Activated CD8-positive, alpha-beta T cell treated with anti-CD3 and anti-CD28 coated beads for 36 hours (primary cell): ENCODE measurements at regions not wholly inside any gene's neighbourhood (a gene's known extent, or its start where the extent isn't known, plus 50 kb on each side); places are given as distances from the start of the nearest gene placed in this dataset.

Experiments used
- ATAC-seq: fragments of 200-7000 bp; cut with Tn5 transposase; one replicate; pipeline ENCODE4 v1.10.0; 2021; ENCODE audit warnings: mild to moderate bottlenecking, moderate library complexity
- CTCF ChIA-PET: fragments of 350-600 bp; sonication (Branson Sonifier 250); formaldehyde crosslinking; loops from one replicate; lab custom pipeline; 2021; ENCODE audit warnings: antibody characterized with exemption; lab: Charles Lee
- POLR2A ChIA-PET: fragments of 350-600 bp; sonication (Branson Sonifier 250); formaldehyde crosslinking; loops from one replicate; lab custom pipeline; 2021; ENCODE audit warnings: antibody characterized with exemption; lab: Charles Lee
- DNase-seq: peaks from one replicate; pipeline ENCODE4 v3.0.0-alpha.2; 2020
- H3K27ac Mint-ChIP-seq: one replicate; pipeline ENCODE4 v1.8.0; 2021; ENCODE audit warnings: mild to moderate bottlenecking, mixed read lengths
- H3K27me3 Mint-ChIP-seq: one replicate; pipeline ENCODE4 v1.8.0; 2021; ENCODE audit warnings: mixed read lengths
- H3K36me3 Mint-ChIP-seq: one replicate; pipeline ENCODE4 v1.8.0; 2021; ENCODE audit warnings: low read depth, mixed read lengths
- H3K4me1 Mint-ChIP-seq: one replicate; pipeline ENCODE4 v1.8.0; 2021; ENCODE audit warnings: low read depth, mixed read lengths
- H3K4me3 Mint-ChIP-seq: one replicate; pipeline ENCODE4 v1.8.0; 2021; ENCODE audit warnings: mild to moderate bottlenecking, moderate library complexity, mixed read lengths
- H3K9me3 Mint-ChIP-seq: one replicate; pipeline ENCODE4 v1.8.0; 2021; ENCODE audit warnings: mixed read lengths
- intact Hi-C: fragments of 100-400 bp; cut with micrococcal nuclease; formaldehyde crosslinking; loops from one replicate; pipeline ENCODE4 v1.10.0; 2022
- TF ChIP-seq, protein P1 (sequence below): fragments of 200-600 bp; IDR thresholded peaks from one replicate; pipeline ENCODE4 v1.8.0; 2022; ENCODE audit warnings: antibody characterized with exemption, mild to moderate bottlenecking

DNA sequence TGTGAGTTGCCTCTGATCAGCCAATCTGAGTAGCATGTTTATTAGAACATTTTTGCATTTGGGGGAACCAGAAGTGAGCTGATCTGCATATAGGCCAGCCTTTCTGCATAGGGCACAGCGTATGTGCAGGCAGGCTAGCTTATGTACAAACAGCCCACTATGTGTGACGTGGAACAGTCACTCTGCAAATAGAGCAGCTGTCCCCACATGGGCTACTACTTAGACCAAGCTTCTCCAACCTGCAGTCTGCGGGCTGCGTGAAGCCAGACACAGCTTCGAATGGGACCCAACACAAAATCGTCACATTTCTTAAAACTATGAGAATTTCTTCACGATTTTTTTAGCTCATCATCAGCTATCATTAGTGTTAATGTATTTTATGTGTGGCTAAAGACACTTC, 134.1 kb upstream of the FAM20C start:
- no peak for ATAC-seq
- Mint-ChIP-seq H3K4me3 (no peak overlapping the region), H3K4me1 (no peaks in the 10 kb centered on the region), H3K36me3 (no peaks in the 10 kb centered on the region), H3K9me3 (no peaks in the 10 kb centered on the region), H3K27me3 (no peaks in the 10 kb centered on the region), H3K27ac (no peak overlapping the region)
- intact Hi-C loops, result no loop called here
- TF ChIP-seq, protein P1, sequence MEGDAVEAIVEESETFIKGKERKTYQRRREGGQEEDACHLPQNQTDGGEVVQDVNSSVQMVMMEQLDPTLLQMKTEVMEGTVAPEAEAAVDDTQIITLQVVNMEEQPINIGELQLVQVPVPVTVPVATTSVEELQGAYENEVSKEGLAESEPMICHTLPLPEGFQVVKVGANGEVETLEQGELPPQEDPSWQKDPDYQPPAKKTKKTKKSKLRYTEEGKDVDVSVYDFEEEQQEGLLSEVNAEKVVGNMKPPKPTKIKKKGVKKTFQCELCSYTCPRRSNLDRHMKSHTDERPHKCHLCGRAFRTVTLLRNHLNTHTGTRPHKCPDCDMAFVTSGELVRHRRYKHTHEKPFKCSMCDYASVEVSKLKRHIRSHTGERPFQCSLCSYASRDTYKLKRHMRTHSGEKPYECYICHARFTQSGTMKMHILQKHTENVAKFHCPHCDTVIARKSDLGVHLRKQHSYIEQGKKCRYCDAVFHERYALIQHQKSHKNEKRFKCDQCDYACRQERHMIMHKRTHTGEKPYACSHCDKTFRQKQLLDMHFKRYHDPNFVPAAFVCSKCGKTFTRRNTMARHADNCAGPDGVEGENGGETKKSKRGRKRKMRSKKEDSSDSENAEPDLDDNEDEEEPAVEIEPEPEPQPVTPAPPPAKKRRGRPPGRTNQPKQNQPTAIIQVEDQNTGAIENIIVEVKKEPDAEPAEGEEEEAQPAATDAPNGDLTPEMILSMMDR, result no peak
- ChIA-PET CTCF (no interaction called here), POLR2A (no interaction called here)
- DNase-seq, result no peak

DNA sequence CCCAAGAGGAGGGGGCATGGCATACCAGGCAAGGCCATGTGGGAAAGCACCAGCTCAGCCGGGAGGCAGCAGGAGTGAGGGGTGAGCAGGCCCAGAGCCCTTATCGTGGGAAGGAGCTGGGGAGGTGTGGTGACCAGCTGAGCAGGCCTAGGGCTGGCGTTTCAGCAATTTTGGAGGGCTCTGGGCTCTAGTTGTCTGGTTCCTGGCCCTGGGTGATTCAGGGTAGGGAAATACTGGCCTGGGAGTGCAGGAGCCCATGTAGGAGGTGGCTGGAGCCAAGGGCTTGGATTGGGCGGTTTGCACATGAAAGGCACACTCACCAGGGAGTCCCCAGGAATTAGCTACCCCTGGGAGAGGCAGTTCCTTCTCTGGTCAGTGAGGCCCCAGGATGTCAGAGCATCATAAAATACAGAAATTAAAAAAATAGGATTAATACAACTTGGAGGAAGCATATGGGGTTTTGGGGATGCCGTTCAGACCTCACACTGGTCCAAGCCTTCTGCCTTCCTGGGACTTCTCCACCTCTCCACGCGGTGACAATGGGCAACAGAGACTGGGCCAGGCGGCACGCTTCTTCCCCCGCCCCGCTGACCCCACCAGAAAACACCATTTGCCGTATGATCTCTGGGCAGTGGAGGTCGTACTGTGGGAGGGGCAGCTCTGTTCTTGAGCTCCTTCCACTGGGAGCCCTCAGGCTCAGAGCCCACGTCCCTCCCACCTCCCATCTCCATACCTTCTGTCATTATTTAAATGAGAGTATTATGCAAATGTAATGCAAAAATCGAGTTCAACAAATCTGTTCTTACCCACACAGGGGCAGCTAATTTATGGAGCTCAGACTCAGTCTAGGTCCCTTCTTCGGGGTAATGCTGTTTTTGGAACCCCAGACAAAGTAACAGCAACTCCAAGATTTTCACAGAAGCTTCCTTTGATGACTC, 133.0 kb upstream of the FAM20C start:
- CTCF ChIA-PET, result no interaction called here
- Mint-ChIP-seq H3K27me3 (no peaks in the 10 kb centered on the region), H3K4me1 (no peaks in the 10 kb centered on the region), H3K4me3 (no peak overlapping the region), H3K36me3 (no peaks in the 10 kb centered on the region), H3K9me3 (no peaks in the 10 kb centered on the region), H3K27ac (no peak overlapping the region)
- POLR2A ChIA-PET, result no interaction called here
- TF ChIP-seq, protein P1, result no peak
- DNase-seq (no peak), ATAC-seq (no peak)
- intact Hi-C loops, result no loop called here

DNA sequence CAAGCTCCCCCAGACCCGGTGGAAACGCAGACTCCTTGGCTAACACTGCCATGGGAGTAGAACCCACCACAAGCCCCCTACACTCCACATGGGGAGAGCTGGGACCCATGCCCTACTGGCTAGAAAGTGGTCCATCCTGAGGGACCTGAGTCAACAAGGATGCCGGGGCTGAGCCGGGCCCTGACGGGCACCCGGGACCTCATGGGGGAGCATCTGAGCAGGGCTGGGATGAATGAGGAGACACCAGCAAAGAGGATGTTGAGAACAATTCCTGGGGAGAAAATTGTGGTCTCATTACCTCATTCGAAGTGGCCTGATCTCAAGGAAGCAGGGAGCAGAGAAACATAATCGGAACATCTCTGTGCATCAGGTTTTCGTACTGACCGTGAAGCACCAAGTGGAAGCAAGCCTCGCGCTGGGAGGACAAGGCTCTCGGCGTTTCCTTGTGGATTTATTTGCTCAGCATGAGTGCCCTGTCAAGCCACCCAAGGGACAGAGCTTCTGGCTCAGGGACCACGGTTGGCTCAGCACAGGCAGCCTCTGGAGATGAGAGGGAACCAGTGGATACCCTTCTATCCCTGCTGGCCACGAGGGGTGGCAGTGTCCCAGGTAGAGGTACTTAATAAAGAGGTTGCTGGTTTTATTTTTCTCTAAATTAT, 132.2 kb upstream of the FAM20C start:
- ATAC-seq (no peak), DNase-seq (no peak)
- H3K4me3 Mint-ChIP-seq, result no peak overlapping the region
- ChIA-PET POLR2A (no interaction called here), CTCF (no interaction called here)
- H3K27me3 Mint-ChIP-seq, result no peaks in the 10 kb centered on the region
- TF ChIP-seq, protein P1, result no peak
- no peaks in the 10 kb centered on the region for H3K9me3 Mint-ChIP-seq
- no peaks in the 10 kb centered on the region for H3K4me1 Mint-ChIP-seq
- intact Hi-C loops, result no loop called here
- no peak overlapping the region for H3K27ac Mint-ChIP-seq
- H3K36me3 Mint-ChIP-seq, result no peaks in the 10 kb centered on the region

DNA sequence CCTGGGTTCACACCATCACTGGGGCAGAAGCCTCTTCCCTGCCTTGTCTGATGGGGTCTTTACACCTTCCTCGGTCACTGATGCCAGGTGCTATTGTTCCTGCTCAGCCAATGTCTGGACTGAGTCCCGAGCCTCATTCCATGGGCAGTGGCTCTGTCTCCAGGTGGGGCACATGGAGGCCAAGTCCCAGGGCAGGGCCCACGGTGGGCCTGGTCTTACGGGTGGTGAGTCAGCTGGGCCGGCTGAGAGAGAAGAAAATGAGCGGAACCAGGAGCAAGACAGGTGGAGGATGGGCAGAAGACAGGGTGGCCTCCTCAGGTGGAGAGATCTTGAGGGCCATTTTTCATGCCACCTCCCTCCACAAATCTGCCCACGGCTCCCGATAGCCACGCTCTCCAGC, 131.7 kb upstream of the FAM20C start:
- Mint-ChIP-seq H3K36me3 (no peaks in the 10 kb centered on the region), H3K4me1 (no peaks in the 10 kb centered on the region), H3K9me3 (no peaks in the 10 kb centered on the region), H3K4me3 (no peak overlapping the region), H3K27me3 (no peaks in the 10 kb centered on the region), H3K27ac (no peak overlapping the region)
- no peak for DNase-seq
- ATAC-seq, result no peak
- intact Hi-C loops, result no loop called here
- TF ChIP-seq, protein P1, result no peak
- ChIA-PET CTCF (interaction anchor here (1.5 kb wide), 1 partner anchor 15 kb away, joined by 3 read pairs; no protein-coding TSS in a partner anchor), POLR2A (no interaction called here)

DNA sequence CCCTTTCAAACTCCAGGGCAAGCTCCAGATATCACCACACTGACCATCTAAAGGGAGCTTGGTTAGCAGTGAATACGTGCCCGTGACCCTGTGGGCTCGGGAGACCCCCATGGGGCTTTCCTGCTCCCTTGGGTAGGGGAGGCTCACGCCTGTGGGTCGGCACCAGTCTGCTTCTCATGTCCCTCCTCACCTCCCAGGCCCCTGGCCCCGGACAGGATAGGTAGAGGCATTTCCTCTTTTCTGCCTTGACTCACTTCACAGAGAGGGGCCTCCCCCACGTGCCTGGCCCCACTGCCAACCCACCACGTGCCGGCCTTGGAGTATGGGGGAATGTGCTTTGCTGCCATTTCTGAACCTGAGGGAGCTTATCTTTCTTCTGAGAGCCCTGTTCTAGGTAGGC, 131.3 kb upstream of the FAM20C start:
- no peak overlapping the region for H3K27ac Mint-ChIP-seq
- no peak overlapping the region for H3K4me3 Mint-ChIP-seq
- no peaks in the 10 kb centered on the region for H3K9me3 Mint-ChIP-seq
- intact Hi-C loops, result no loop called here
- DNase-seq, result no peak
- TF ChIP-seq, protein P1, result no peak
- no peaks in the 10 kb centered on the region for H3K36me3 Mint-ChIP-seq
- H3K4me1 Mint-ChIP-seq, result no peaks in the 10 kb centered on the region
- ChIA-PET POLR2A (no interaction called here), CTCF (interaction anchor here (1.5 kb wide), 1 partner anchor 15 kb away, joined by 3 read pairs; no protein-coding TSS in a partner anchor)
- H3K27me3 Mint-ChIP-seq, result no peaks in the 10 kb centered on the region
- ATAC-seq, result no peak
